ENCODE measurements at regions not wholly inside any gene's neighbourhood (a gene's known extent, or its start where the extent isn't known, plus 50 kb on each side); places are given as distances from the start of the nearest gene placed in this dataset.

- Mint-ChIP-seq H3K27me3 (ENCODE audit: low read depth) (no peaks in the 10 kb centered on the region), H3K27ac (no peak overlapping the region), H3K36me3 (ENCODE audit: low read depth) (no peaks in the 10 kb centered on the region), H3K4me3 (no peak overlapping the region), H3K4me1 (ENCODE audit: low read depth) (no peaks in the 10 kb centered on the region), H3K9me3 (ENCODE audit: insufficient read depth) (no peaks in the 10 kb centered on the region)
- POLR2A ChIA-PET: no interaction called here
- no peak for ATAC-seq
- CTCF ChIA-PET: no interaction called here
- DNase-seq: no peak
Observed at GRCh38 chr5:136427426-136427825, 62.1 kb upstream of the TRPC7 start.

GRCh38 chr5:136425921-136426320 lies 60.6 kb upstream of the TRPC7 start:
- H3K36me3 Mint-ChIP-seq (ENCODE audit: low read depth): no peaks in the 10 kb centered on the region
- no peak overlapping the region for H3K27ac Mint-ChIP-seq
- no peaks in the 10 kb centered on the region for H3K4me1 Mint-ChIP-seq (ENCODE audit: low read depth)
- no peak overlapping the region for H3K4me3 Mint-ChIP-seq
- no peaks in the 10 kb centered on the region for H3K9me3 Mint-ChIP-seq (ENCODE audit: insufficient read depth)
- CTCF ChIA-PET: no interaction called here
- DNase-seq (no peak), ATAC-seq (no peak)
- no peaks in the 10 kb centered on the region for H3K27me3 Mint-ChIP-seq (ENCODE audit: low read depth)
- POLR2A ChIA-PET: no interaction called here

- H3K4me3 Mint-ChIP-seq: no peak overlapping the region
- no peaks in the 10 kb centered on the region for H3K36me3 Mint-ChIP-seq (ENCODE audit: low read depth)
- H3K27me3 Mint-ChIP-seq (ENCODE audit: low read depth): no peaks in the 10 kb centered on the region
- ATAC-seq: no peak
- H3K9me3 Mint-ChIP-seq (ENCODE audit: insufficient read depth): no peaks in the 10 kb centered on the region
- no peak overlapping the region for H3K27ac Mint-ChIP-seq
- peak; percentile 61 for DNase-seq
- CTCF ChIA-PET: no interaction called here
- H3K4me1 Mint-ChIP-seq (ENCODE audit: low read depth): no peaks in the 10 kb centered on the region
- POLR2A ChIA-PET: no interaction called here
Observed at GRCh38 chr5:136424835-136425584, 59.7 kb upstream of the TRPC7 start.

DNA sequence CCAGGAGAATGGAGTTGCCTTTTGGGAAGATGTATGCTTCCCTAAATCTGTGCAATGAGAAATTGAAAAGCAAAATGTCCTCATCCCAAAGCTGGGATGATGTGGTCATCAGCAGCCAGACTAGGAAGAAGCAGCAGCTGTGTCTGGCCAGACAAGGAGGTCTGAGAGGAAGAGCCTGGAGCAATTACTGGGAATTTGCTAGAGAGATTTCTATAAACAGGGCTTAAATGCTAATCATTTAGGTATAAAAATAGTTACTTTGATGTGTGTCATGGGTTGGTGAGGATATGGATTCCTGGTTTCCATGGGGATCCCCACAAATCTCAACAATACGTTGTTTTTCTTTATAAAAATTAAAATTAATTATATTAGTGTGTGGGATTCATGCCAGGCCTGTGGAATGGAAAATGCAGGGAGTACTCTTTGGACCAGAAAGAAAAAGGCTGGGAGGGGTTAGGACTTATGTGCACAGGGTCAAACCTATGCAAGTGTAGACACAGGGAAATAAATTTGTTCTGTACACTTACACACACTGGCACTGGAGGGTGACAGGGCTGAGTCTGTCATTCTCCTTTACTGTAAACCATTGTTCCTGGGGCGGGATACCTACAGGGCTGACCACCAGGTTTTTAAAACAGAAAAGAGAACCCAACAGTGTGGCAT lies 58.7 kb upstream of the TRPC7 start:
- POLR2A ChIA-PET: no interaction called here

GRCh38 chr5:136420168-136420898 lies 55.0 kb upstream of the TRPC7 start:
- Mint-ChIP-seq H3K4me3 (no peak overlapping the region), H3K9me3 (ENCODE audit: insufficient read depth) (no peaks in the 10 kb centered on the region), H3K27me3 (ENCODE audit: low read depth) (no peaks in the 10 kb centered on the region), H3K36me3 (ENCODE audit: low read depth) (no peaks in the 10 kb centered on the region), H3K27ac (no peak overlapping the region), H3K4me1 (ENCODE audit: low read depth) (no peaks in the 10 kb centered on the region)
- ChIA-PET CTCF (no interaction called here), POLR2A (no interaction called here)
- DNase-seq (no peak), ATAC-seq (no peak)

More for the DNA sequence above, 58.7 kb upstream of the TRPC7 start:
- CTCF ChIA-PET: no interaction called here
- ATAC-seq (no peak), DNase-seq (no peak)
- no peaks in the 10 kb centered on the region for H3K36me3 Mint-ChIP-seq (ENCODE audit: low read depth)
- H3K9me3 Mint-ChIP-seq (ENCODE audit: insufficient read depth): no peaks in the 10 kb centered on the region
- no peaks in the 10 kb centered on the region for H3K4me1 Mint-ChIP-seq (ENCODE audit: low read depth)
- no peak overlapping the region for H3K4me3 Mint-ChIP-seq
- H3K27ac Mint-ChIP-seq: no peak overlapping the region
- H3K27me3 Mint-ChIP-seq (ENCODE audit: low read depth): no peaks in the 10 kb centered on the region

- DNase-seq (no peak), ATAC-seq (no peak)
- Mint-ChIP-seq H3K9me3 (ENCODE audit: insufficient read depth) (no peaks in the 10 kb centered on the region), H3K27ac (no peak overlapping the region), H3K4me3 (no peak overlapping the region), H3K36me3 (ENCODE audit: low read depth) (no peaks in the 10 kb centered on the region), H3K27me3 (ENCODE audit: low read depth) (no peaks in the 10 kb centered on the region), H3K4me1 (ENCODE audit: low read depth) (no peaks in the 10 kb centered on the region)
- ChIA-PET CTCF (no interaction called here), POLR2A (no interaction called here)
Observed at GRCh38 chr5:136418301-136418700, 53.0 kb upstream of the TRPC7 start.

Measured in activated CD8-positive, alpha-beta T cell treated with anti-CD3 and anti-CD28 coated beads, Interleukin-2, amount 10 ng/mL, durations not matched to agents 7 days and 5 days (primary cell).